ENCODE measurements at regions not wholly inside any gene's neighbourhood (a gene's known extent, or its start where the extent isn't known, plus 50 kb on each side); places are given as distances from the start of the nearest gene placed in this dataset.

- TF ChIP-seq EZH2 (IDR thresholded peaks at IDR 0.05; ENCODE audit: low read length), result no peak
- TF ChIP-seq, protein P1, sequence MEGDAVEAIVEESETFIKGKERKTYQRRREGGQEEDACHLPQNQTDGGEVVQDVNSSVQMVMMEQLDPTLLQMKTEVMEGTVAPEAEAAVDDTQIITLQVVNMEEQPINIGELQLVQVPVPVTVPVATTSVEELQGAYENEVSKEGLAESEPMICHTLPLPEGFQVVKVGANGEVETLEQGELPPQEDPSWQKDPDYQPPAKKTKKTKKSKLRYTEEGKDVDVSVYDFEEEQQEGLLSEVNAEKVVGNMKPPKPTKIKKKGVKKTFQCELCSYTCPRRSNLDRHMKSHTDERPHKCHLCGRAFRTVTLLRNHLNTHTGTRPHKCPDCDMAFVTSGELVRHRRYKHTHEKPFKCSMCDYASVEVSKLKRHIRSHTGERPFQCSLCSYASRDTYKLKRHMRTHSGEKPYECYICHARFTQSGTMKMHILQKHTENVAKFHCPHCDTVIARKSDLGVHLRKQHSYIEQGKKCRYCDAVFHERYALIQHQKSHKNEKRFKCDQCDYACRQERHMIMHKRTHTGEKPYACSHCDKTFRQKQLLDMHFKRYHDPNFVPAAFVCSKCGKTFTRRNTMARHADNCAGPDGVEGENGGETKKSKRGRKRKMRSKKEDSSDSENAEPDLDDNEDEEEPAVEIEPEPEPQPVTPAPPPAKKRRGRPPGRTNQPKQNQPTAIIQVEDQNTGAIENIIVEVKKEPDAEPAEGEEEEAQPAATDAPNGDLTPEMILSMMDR (optimal IDR thresholded peaks at IDR 0.05 in 1 of 3, IDR thresholded peaks at IDR 0.05 in 1 of 3, conservative IDR thresholded peaks at IDR 0.05 in 1 of 3; ENCODE audit: extremely low read depth in 1 of 3, insufficient read depth in 2 of 3, low read length in 3 of 3), result no peak
These were observed 621.7 kb upstream of the BOD1L1 start for GRCh38 chr4:14249226-14249625.
